Neural cell (in vitro differentiated cells): ENCODE measurements at regions not wholly inside any gene's neighbourhood (a gene's known extent, or its start where the extent isn't known, plus 50 kb on each side); places are given as distances from the start of the nearest gene placed in this dataset.
A peak's percentile ranks its signal among the peaks of the same experiment; 100 is the strongest.

Source experiments
- EP300 ChIP-seq: fragments of 450-650 bp; conservative IDR thresholded peaks from 2 replicates; pipeline ENCODE4 v1.6.1; 2014; ENCODE audit warnings: antibody characterized with exemption, mild to moderate bottlenecking, moderate library complexity; ENCODE audit not compliant: poor library complexity, severe bottlenecking
- EZH2 ChIP-seq: fragments of 200-600, 300-800 bp; shearing (Covaris generic), sonication (generic); IDR thresholded peaks from 2 replicates; pipeline ENCODE4 v1.6.1; 2014; ENCODE audit warnings: antibody characterized with exemption, low read length, borderline replicate concordance, mild to moderate bottlenecking; ENCODE audit not compliant: insufficient read depth, poor library complexity, severe bottlenecking
- POLR2AphosphoS5 ChIP-seq: IDR thresholded peaks from 2 replicates; pipeline ENCODE4 v1.6.1; 2012
- REST ChIP-seq: IDR thresholded peaks from 2 replicates; pipeline ENCODE4 v1.6.1; 2012; ENCODE audit warnings: borderline replicate concordance
- TAF1 ChIP-seq: IDR thresholded peaks from 2 replicates; pipeline ENCODE4 v1.6.1; 2012; ENCODE audit warnings: low read depth
- TF ChIP-seq, protein P1 (sequence below): fragments of 450-650 bp; IDR thresholded peaks from 2 replicates; pipeline ENCODE4 v1.5.1; 2014; ENCODE audit warnings: antibody characterized with exemption, mild to moderate bottlenecking, moderate library complexity; ENCODE audit not compliant: poor library complexity, severe bottlenecking

- TF ChIP-seq, protein P1, sequence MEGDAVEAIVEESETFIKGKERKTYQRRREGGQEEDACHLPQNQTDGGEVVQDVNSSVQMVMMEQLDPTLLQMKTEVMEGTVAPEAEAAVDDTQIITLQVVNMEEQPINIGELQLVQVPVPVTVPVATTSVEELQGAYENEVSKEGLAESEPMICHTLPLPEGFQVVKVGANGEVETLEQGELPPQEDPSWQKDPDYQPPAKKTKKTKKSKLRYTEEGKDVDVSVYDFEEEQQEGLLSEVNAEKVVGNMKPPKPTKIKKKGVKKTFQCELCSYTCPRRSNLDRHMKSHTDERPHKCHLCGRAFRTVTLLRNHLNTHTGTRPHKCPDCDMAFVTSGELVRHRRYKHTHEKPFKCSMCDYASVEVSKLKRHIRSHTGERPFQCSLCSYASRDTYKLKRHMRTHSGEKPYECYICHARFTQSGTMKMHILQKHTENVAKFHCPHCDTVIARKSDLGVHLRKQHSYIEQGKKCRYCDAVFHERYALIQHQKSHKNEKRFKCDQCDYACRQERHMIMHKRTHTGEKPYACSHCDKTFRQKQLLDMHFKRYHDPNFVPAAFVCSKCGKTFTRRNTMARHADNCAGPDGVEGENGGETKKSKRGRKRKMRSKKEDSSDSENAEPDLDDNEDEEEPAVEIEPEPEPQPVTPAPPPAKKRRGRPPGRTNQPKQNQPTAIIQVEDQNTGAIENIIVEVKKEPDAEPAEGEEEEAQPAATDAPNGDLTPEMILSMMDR: no peak
- TF ChIP-seq TAF1: peak; percentile 29
- TF ChIP-seq REST: no peak
- peak; percentile 15 for TF ChIP-seq POLR2AphosphoS5
- TF ChIP-seq EZH2: no peak
- TF ChIP-seq EP300: peak; percentile 13
Measured at GRCh38 chr4:22090661-22091351, 142.2 kb upstream of the KCNIP4 start.
